ENCODE measurements at regions not wholly inside any gene's neighbourhood (a gene's known extent, or its start where the extent isn't known, plus 50 kb on each side); places are given as distances from the start of the nearest gene placed in this dataset.

DNA sequence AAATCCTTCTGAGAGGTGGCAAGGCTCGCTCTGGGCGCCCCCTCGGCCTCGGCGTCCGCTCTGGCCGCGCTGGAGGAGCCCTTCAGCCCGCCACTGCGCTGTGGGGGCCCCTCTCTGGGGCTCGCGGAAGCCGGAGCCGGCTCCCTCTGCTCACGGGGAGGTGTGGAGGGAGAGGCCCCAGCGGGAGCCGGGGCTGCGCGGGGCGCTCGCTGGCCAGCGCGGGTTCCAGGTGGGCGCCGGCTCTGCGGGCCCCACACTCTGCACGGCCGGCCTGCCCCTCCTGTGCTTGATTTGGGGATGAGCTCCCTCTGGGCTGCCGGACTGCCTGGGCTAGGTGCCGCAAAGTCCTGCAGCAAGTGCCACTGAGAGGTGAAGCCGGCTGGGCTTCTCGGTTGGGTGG lies 1260.7 kb upstream of the PRMT6 start:
- H3K27ac ChIP-seq, result no peak overlapping the region
- H3K4me3 ChIP-seq, result no peak overlapping the region

DNA sequence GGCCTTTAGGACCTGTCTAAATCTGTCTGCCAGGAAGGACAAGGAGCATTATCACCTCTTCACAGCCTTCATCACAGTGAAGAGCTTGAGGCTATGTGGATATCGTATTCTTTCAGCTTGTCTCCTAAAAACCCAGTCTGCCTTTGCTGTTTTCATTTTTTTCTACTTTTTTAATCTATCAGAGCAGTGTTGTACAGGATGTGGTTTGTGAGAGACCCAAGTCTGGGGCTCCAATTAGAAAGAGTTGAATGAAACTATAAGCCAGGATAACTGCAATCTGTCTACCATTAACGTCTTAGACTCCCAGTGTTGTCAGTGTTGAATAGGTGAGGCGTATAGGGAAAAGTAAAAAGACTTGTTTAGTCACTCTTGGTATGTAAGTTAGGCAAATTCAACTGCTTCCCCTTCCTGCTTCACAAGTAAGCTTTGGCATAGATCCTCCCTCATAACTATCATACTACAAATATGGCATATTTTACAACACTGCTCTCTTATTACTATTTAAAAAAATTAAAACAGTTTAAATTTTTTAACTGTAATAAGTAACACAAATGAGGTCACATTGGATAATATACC lies 1225.8 kb upstream of the PRMT6 start:
- no peak overlapping the region for H3K4me3 ChIP-seq
- H3K27ac ChIP-seq, result no peak overlapping the region

DNA sequence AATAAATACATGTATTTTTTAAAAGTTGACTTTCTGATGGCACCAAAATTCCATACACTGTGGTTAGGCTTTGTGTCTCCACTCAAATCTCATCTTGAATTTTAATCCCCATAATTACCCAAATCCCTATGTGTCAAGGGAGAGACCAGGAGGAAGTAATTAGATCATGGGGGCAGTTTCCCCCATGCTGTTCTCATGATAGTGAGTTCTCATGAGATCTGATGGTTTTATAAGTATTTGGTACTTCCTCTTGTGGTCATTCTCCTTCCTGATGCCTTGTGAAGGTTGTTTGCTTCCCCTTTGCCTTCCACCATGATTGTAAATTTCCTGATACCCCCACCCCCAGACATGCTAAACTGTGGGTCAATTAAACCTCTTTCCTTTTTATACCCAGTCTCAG lies 1218.4 kb upstream of the PRMT6 start:
- no peak overlapping the region for H3K4me3 ChIP-seq
- no peak overlapping the region for H3K27ac ChIP-seq

DNA sequence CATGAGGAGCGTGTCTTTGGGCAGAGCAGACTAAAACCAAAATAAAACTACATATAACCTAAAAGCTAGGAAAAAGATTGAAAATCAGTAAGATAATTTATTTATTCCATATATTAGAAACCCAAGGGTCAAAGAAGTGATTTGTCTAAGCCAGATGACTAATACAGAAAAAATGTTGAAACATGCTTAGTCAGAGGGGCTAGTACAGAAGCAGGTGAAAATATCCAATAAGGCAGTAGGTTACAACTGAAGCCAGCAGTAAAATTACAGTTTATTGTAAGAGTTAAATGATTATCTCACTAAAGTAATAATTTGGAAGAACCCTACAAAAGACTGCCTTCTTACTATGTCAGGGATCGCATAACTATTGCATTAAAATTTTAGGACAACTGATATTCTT lies 1190.9 kb upstream of the PRMT6 start:
- no peak overlapping the region for H3K4me3 ChIP-seq
- H3K27ac ChIP-seq, result no peak overlapping the region

DNA sequence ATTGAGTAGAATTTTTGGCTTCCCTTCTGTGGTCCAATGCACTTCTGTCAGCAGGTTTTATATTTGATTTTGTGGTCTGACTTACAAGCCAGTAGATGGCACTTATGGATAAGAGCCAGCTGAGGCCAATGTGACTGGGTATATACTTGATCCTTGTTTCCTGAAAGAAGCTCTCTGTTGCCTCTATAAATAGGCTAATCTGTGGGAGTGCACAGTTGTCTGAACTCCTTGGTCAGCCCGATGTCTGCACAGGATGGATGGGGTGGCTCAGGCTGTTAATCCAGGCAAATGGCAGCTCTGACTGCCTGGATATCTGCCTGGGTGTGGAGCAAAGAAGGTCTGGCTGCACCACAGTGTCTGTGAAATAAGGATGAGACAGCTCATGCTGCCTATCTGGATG lies 1183.7 kb upstream of the PRMT6 start:
- no peak overlapping the region for H3K4me3 ChIP-seq
- H3K27ac ChIP-seq, result no peak overlapping the region

DNA sequence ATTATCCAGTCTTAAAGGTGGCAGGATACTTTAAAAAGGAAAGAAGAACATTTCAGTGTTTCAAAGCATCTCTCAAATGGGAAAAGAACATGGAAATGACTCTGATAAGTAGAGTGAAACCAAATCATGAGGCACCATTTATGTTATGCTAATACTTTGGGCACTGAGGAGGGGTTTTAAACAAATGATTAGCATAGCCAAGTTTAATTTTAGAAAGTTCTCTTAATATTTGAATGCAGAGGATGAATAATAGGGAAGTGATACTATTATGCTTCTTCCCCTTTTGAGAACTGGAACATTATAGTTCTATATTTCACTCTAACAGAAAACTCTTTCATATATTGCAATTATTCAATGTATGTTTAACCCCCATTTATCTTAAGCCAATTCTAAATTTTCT lies 1181.9 kb upstream of the PRMT6 start:
- Histone ChIP-seq H3K27ac (no peak overlapping the region), H3K4me3 (no peak overlapping the region)

DNA sequence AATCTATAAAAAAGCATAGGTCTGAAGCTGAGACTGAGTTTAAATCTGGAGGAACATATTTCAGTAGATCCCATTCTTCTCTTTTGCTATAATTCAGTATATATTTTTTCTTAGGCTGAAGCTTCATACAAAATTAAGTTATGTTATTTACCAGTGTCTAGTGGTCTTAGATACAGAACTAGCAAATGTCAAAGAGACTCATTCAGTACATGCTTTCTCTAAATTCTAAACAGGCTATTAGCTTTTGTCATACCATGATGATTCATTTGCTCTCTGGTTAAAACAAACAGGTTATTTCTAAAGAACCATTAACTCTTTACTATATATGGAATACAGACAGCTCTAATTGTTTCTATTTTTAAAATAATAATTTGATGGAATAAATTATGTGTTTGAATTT lies 1170.2 kb upstream of the PRMT6 start:
- Histone ChIP-seq H3K27ac (no peak overlapping the region), H3K4me3 (no peak overlapping the region)

DNA sequence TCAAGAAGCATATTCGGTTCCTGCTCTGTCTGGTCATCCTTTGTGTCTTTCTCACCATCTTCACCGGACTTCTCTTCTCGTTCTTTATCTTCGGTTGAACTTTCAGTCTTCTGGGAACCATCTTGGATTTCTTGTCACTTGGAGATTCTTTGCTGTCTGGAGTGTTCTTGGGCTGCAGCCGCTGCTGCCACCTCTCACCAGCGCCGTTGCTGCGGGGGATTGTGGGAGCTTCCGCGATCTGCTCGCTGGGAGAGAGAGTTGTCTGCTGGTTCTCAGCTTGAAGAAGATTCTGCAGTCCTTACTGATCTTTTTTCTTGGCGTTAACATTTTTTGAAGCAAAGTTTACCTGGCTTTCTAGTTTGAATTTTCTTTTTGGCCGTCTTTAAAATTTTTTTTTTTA lies 1165.2 kb upstream of the PRMT6 start:
- H3K4me3 ChIP-seq, result no peak overlapping the region
- no peak overlapping the region for H3K27ac ChIP-seq

DNA sequence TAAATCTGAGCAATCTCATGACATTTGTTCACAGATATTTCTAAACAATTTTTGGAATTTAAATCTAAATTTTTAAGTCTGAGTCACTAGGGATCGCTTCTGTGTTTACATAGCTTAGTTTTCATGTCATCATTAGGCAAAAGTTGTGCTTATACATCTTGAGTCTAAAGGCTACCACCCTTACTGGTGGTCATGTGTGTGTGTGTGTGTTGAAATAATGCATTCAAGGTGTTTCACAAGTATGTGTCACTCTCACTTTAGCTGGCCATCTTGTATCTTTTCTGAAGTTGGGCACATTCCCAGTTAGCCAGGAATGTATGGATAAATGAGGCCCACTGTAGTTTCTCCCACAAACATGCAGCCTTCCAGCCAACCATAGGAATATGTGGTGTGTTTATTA lies 1162.5 kb upstream of the PRMT6 start:
- Histone ChIP-seq H3K27ac (no peak overlapping the region), H3K4me3 (no peak overlapping the region)

DNA sequence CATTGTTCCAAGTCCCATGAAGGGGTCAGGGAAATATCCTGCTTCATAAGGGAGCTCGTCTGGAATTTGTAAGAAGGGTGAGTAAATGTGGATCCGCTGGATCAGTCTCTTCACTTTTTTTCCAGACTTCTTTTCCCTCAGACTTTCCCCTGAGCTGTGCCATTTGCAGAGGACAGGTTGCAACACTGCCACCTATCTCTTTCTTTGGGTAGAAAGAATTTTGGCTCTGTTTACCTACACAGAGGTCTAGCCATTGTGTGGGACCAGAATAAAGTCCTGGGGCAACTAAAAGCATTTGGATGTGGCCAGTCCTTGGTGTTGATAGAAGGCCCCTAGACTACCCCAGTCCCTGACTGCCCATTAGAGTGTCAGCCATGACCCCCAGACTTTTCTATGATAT lies 1146.7 kb upstream of the PRMT6 start:
- no peak overlapping the region for H3K4me3 ChIP-seq
- no peak overlapping the region for H3K27ac ChIP-seq

DNA sequence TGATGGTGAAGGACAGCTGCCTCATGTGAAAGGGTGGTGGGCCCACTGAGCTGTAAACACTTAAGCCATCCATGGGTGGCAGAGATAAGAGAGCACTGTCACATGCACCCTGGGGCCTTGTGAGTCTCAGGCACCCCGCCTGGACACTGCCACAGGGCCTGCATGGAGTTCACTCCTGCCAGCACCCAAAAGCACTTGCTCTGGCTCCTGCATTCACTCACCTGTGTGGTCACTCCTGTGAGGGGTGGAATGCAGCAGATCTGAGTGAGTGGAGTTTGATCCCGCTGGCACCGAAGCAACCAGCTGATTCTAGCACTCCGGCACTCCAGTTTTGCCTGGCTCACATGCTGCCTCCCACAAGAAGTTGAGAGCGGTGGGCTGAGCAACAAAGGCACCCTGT lies 1142.1 kb upstream of the PRMT6 start:
- Histone ChIP-seq H3K27ac (no peak overlapping the region), H3K4me3 (no peak overlapping the region)

DNA sequence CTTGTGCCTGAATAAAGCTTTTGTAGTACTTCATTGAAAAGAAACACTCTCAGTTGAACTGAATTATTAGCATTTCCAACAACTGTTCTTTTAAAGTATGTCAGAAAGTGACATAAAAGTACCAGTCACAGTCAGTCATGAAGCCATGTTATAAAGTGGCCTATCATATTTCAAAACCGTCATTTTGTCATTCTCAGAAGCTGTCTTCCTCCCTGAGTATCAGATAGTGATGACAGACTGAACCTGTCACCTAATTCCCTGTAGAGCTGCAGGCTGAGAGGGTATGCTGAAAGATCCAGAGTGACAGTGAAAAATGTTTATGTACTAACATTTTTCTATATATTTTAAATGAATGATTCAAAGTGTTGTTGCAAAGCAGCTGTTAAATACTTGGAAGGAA lies 1121.7 kb upstream of the PRMT6 start:
- Histone ChIP-seq H3K4me3 (no peak overlapping the region), H3K27ac (no peak overlapping the region)

DNA sequence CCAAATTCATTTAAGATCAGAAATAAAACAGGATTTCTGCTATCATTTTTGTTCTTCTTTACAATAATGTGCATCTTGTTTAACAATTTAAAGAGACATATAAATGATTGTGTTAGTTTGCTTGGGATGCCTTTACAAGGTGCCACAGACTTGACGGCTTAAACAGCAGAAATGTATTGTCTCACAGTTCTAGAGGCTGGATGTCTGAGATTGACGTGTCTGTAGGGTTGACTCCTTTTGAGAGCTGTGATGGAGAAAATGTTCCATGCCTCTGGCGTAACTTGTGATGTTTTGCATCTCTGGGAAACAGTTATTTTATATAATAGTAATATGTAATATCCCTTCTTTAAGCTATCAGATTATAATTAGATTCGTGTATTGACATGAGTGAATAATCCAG lies 1091.6 kb upstream of the PRMT6 start:
- H3K4me3 ChIP-seq, result no peak overlapping the region
- H3K27ac ChIP-seq, result no peak overlapping the region

DNA sequence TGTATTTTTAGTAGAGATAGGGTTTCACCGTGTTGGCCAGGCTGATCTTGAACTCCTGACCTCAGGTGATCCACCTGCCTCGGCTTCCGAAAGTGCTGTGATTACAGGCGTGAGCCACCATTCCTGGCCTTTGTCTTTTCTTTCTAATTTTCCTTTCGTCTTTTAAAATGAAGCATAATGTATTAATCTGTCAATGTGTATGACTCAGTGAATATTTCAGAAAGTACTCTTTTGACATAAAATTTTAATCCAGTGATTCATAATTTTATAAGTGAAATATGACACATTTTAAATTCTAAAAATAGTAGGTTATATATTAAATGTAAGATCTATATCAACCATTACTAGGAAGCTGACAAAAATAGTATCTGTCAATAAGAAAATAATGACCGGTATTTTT lies 1059.0 kb upstream of the PRMT6 start:
- H3K27ac ChIP-seq, result no peak overlapping the region
- H3K4me3 ChIP-seq, result no peak overlapping the region

DNA sequence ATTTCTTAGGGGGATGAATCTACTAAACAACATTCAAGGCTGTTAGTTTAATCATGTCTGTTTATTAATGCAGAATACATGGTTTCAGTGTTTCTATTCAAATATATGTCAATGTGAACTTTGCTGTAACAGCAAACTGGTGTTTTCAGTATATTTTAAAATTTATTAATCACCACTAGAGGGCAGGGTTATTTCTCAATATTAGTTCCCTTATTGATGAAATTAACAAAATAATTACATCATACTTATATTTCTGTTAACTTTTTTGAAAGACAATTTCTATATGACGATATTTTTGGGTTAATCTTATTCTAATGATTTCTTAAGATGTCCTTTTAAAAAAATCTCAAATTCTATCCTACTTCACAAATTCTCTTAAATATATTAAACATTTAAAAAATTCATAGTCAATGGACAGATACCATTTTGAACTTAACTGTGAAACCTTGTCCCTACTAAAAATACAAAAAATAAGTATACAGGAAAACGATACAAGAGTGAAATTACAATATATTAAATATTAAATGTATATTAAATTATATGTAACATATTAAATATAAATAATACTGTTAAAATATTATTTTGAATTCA lies 1034.1 kb upstream of the PRMT6 start:
- Histone ChIP-seq H3K4me3 (no peak overlapping the region), H3K27ac (no peak overlapping the region)

DNA sequence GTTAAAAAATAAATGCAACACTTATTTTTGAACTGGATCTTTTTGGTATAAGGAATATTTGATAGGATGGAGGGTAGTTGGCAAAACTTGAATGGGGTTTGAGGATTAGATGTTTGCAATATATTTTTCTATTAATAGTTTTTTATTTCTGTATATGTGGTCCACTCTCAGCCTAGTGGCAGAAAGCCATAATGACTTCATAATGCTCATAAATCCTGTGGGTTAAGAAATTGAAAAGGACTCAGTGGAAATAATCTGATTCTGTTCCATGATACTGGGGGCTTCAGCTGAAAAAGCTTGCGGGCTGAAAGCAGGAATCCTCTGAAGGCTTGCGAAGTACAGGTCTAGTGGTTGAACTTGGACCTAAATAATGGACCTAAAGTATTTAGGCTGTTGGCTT lies 1028.6 kb upstream of the PRMT6 start:
- no peak overlapping the region for H3K27ac ChIP-seq
- H3K4me3 ChIP-seq, result no peak overlapping the region

DNA sequence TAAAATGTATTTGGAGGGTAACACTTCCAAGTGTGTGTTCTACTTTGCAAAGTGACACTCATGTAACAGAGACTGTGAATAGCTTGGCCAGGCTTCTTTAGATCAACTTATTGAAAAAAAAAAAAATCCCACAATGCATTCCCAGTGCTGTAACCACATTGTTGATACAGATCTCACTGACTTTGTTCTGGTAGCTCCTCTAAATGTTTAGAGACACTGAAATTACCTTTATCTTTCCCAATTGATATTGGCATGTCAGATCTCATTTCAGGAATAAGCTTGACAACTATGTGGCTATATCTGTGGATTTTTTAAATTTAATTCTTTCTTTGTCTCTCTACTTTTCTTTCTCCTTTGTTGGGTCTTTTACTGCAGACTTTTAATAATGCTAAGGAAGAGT lies 1018.9 kb upstream of the PRMT6 start:
- Histone ChIP-seq H3K4me3 (no peak overlapping the region), H3K27ac (no peak overlapping the region)

DNA sequence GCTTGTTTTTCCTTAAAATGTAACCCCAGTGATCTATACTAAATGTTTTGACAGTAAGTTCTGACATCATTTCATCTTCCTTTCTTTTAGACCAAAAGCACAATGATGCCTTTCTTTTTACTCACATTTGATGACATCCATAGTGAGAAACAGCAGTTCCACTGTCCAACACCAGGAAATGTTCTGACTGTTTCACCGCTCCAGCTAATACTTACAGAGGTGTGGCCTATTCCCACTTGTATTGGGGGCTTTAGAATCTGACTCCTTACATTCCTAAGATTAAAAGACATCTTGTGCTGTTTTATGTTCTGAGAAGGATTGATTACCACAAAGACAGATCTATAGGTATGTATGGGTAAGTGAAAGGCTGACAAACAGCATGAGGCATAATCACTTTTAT lies 1018.2 kb upstream of the PRMT6 start:
- H3K4me3 ChIP-seq, result no peak overlapping the region
- H3K27ac ChIP-seq, result no peak overlapping the region

DNA sequence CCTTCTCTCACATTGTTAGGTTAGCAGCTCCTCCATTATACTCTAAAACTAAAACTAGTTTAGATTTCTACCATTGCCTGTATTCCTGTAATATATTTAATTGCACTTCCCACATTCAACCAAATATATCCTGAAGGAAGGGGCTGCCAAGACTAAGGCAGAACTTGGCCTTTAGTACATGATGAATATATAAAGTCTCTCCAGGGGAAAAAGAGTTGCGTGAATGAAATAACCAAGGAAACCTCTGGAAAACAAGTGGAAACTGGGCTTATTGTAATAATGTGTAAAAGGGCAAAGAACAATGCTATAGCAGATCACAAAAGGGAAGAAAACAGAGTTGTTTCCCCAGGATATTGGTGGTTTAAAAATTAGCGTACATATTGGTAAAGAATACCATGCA lies 1012.5 kb upstream of the PRMT6 start:
- H3K27ac ChIP-seq, result no peak overlapping the region
- no peak overlapping the region for H3K4me3 ChIP-seq

DNA sequence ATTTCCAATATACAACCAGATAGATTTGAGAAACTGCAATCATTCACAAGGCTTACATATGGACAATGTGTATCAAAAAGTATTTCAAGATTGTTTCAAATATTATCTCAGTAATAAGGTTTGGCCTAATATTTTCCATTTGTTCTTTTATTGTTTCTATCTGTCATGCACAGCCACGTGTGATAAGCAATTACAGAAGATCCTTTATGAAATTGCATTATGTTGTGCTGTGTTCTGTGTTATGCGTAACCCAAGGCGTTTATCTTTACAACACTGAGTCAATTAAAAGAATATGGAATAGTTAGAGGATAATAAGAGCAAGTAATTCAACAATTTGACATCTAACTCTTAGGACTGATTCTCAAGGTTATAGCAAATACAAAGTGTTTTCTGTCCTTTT lies 1009.3 kb upstream of the PRMT6 start:
- H3K4me3 ChIP-seq, result no peak overlapping the region
- H3K27ac ChIP-seq, result no peak overlapping the region

DNA sequence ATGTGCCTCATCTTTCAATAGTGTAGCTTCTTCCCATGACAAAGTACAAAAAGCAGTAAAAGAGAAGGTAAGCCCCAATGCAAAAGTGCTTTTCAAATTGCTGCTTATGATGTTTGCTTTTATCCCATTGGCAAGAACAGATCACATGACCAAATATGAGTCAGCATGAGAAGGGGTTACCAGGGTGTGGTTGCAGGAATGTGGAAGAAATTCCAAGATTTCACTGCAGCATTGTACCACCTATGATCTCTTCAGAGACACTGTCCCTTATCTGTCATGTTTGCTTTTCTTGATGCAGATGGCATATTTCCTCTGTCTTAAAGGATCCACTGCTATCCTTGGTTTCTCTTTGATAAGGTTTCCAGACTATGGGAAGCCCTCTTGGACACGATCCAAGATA lies 1006.9 kb upstream of the PRMT6 start:
- H3K4me3 ChIP-seq, result no peak overlapping the region

DNA sequence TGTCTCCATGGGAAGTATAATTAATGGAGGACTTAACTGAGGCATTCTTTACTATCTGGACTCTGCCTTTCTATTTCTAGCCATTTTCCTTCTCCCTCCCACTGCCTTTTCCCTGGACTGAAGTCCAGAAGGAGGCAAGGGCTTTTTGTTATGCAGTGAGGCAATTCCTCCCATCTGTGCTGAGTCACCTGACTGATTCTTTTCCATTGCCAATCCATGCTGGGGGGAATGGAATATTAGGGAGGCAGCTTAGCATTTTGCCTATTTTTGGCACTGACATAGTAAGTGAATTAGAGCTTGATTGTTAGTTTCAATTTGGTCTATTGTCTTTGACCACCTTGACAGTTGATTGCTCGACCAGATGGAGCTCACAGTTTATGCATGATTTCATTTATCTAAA lies 1000.6 kb upstream of the PRMT6 start:
- H3K27ac ChIP-seq, result no peak overlapping the region
- no peak overlapping the region for H3K4me3 ChIP-seq

More for the DNA sequence above, 1006.9 kb upstream of the PRMT6 start:
- no peak overlapping the region for H3K27ac ChIP-seq

Data from skin epidermis (tissue), 12 donors.